DMS 273 (cell line): ENCODE measurements at regions not wholly inside any gene's neighbourhood (a gene's known extent, or its start where the extent isn't known, plus 50 kb on each side); places are given as distances from the start of the nearest gene placed in this dataset.

Experiments
- DNase-seq: peaks from one replicate; lab custom pipeline; 2025; ENCODE audit not compliant: unreplicated experiment; lab: John Stamatoyannopoulos, UW

GRCh38 chr20:43863821-43864544 lies 50.7 kb upstream of the TOX2 start:
- DNase-seq: no peak

- DNase-seq: no peak
These were observed 51.3 kb upstream of the TOX2 start for GRCh38 chr20:43863330-43863729.

- no peak for DNase-seq
These were observed 52.2 kb upstream of the TOX2 start for GRCh38 chr20:43862438-43862837.

- no peak for DNase-seq
These were observed 54.7 kb upstream of the TOX2 start for GRCh38 chr20:43859994-43860393.

- DNase-seq: no peak
These were observed 56.7 kb upstream of the TOX2 start for GRCh38 chr20:43857932-43858331.

GRCh38 chr20:43857127-43857526 lies 57.5 kb upstream of the TOX2 start:
- DNase-seq: no peak

- DNase-seq: no peak
These were observed 58.8 kb upstream of the TOX2 start for GRCh38 chr20:43855803-43856202.

- no peak for DNase-seq
These were observed 60.7 kb upstream of the TOX2 start for GRCh38 chr20:43853918-43854317.

- DNase-seq: no peak
These were observed 61.4 kb upstream of the TOX2 start for GRCh38 chr20:43853174-43853803.

- no peak for DNase-seq
These were observed 65.0 kb upstream of the TOX2 start for GRCh38 chr20:43849496-43850186.

- DNase-seq: no peak
These were observed 68.1 kb upstream of the TOX2 start for GRCh38 chr20:43846516-43846905.

GRCh38 chr20:43844778-43845614 lies 69.7 kb upstream of the TOX2 start:
- DNase-seq: peak; percentile 45

- no peak for DNase-seq
These were observed 70.5 kb upstream of the TOX2 start for GRCh38 chr20:43843965-43844660.

GRCh38 chr20:43843096-43843964 lies 71.3 kb upstream of the TOX2 start:
- no peak for DNase-seq

GRCh38 chr20:43842126-43843020 lies 72.3 kb upstream of the TOX2 start:
- DNase-seq: no peak

GRCh38 chr20:43840382-43841070 lies 74.1 kb upstream of the TOX2 start:
- DNase-seq: peak; percentile 66

- DNase-seq: no peak
These were observed 74.9 kb upstream of the TOX2 start for GRCh38 chr20:43839793-43840199.

GRCh38 chr20:43838703-43839060 lies 76.0 kb upstream of the TOX2 start:
- DNase-seq: no peak
